ENCODE measurements at regions not wholly inside any gene's neighbourhood (a gene's known extent, or its start where the extent isn't known, plus 50 kb on each side); places are given as distances from the start of the nearest gene placed in this dataset.
A peak's percentile ranks its signal among the peaks of the same experiment; 100 is the strongest.

GRCh38 chr6:71529026-71529425, 240.4 kb downstream of the OGFRL1 start:
- no peak for DNase-seq (ENCODE audit: low spot score)

DNA sequence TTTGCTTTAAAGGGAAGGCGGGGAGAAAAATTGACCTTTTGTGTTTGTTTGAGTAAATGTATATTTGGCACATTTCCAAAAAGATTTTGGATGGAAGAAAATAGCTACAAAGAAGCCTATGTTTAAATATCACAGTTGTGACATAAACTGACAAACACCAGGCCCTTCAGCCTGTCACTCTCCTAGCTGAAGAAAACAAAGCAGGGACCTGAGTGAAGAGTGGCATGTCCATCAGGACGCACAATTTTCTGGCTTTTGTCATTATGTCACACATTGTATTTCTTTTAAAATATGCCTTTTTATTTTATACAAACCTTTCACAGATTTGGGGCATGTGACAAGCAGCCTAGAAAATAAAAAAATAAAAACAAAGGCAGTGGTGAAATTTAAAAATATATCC, 241.2 kb downstream of the OGFRL1 start:
- no peak for DNase-seq (ENCODE audit: low spot score)

DNA sequence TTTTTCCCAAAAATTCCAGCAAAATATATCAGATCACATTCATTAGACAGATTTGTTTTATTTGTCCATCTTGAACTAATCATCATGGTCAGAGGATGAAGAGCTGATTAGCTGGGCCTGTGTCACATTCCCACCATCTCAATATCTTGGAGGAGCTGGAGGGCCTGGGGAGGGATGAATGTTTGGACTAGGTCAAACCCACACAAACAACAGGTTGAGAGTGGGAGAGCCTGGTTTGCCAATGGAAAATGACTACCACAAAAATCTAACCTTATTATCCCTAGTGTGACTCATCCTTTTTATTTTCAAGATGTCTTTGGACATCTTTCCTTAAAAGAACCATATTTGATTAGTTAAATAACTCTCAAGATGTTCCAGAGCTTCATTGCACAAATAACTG, 242.4 kb downstream of the OGFRL1 start:
- no peak for DNase-seq (ENCODE audit: low spot score)

GRCh38 chr6:71531841-71532240, 243.2 kb downstream of the OGFRL1 start:
- DNase-seq (ENCODE audit: low spot score), result no peak

GRCh38 chr6:71533939-71534379, 245.3 kb downstream of the OGFRL1 start:
- DNase-seq (ENCODE audit: low spot score), result peak; percentile 20

DNA sequence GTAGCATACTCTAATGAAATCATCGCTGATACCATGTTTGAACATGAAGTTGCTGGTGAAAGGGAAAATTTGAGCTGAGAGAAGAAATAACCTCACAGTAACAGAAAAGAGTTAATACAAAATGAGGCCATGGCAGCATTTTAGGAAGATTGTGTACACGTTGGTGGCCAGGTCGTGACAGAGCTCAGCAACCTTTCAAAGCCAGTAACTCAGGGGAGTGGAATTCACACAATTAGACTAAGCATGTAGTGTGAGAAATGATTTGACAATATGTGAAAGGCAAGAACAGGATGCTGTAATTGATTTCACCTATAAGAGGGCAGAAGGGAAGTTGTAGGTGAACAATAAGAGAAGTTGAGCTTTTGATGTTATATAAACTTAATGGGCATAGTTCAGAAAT, 246.3 kb downstream of the OGFRL1 start:
- no peak for DNase-seq (ENCODE audit: low spot score)

DNA sequence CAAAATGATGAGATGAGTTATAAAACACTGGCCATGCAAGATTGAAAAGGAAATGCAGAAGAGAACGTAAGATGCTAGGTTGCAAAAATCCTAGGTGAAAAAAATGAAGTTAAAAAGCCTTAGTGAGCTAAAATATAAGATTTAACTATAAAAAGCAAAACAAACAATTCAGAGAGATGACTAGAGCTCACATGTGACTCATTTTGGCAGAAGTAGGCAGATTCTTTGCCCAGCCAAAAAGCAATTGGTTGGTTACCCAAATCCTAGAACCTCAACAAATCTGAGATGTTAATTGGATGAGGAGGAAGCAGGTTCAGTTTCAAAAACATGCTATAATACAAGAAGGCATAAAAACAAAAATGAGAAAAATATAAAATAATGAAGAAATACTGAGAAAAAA, 249.1 kb downstream of the OGFRL1 start:
- DNase-seq (ENCODE audit: low spot score), result no peak

- DNase-seq (ENCODE audit: low spot score), result no peak
These were observed 255.4 kb downstream of the OGFRL1 start for GRCh38 chr6:71544028-71544427.

DNA sequence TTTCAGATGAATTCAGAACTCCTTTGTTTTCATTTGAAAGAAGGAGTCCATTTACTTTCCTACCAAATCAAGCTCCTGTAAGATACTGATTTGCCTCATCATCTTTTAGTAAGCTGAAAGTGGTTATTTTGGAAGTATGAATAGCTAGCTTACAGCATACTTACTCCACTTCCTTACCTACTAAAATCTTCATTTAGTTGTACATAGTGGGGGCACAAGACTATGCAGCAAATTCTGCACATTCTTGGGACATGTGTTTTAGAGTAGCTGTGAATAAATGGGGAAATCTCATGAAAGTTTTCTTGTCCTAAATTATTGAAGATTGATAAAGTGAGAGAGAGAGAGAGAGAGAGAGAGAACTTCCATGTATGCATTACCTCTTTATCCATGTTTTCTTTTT, 256.3 kb downstream of the OGFRL1 start:
- DNase-seq (ENCODE audit: low spot score), result no peak

- no peak for DNase-seq (ENCODE audit: low spot score)
These were observed 257.3 kb downstream of the OGFRL1 start for GRCh38 chr6:71545905-71546304.

GRCh38 chr6:71551798-71552197, 263.2 kb downstream of the OGFRL1 start:
- DNase-seq (ENCODE audit: low spot score), result no peak

DNA sequence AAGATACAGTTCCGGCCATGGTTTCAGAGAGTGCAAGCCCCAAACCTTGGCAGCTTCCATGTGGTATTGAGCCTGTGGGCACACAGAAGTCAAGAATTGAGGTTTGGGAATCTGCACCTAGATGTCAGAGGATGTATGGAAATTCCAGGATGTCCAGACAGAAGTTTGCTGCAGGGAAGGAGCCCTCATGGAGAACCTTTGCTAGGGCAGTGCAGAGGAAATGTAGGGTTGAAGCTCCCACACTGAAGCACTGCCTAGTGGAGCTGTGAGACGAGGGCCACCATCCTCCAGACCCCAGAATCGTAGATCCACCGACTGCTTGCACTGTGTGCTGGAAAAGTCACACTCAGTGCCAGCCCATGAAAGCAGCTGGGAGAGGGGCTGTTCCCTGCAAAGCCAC, 267.5 kb downstream of the OGFRL1 start:
- no peak for DNase-seq (ENCODE audit: low spot score)

DNA sequence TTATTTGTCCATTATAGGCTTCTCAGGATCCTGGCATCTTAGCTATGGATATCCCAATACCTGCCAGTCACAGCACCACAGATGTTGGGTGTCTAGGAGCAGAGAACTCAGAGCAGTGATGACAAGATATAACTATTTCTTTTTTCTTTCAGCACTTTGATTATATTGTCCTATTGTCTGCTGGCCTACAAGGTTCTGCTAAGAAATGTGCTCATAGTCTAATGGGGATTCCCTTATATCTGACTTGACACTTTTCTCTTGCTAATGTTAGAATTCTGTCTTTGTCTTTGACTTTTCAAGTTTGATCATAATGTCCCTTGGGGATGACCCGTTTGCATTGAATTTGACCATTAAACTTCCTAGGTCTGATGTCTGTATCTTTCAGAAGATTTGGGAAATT, 270.4 kb downstream of the OGFRL1 start:
- no peak for DNase-seq (ENCODE audit: low spot score)

DNA sequence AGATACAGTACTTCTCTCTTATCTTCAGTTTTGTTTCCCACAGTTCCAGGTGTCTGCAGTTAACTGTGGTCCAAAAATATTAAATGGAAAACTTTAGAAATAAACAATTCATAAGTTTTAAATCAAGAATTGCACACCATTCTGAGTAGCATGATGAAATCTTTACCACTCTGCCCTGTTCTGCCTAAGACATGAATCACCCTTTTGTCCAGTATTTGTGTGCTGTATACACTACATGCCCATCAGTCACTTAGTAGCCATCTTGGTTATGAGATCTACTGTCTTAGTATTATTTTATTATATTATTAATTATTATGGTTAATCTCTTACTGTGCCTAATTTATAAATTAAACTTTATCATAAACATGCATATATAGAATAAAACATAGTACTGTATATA, 279.0 kb downstream of the OGFRL1 start:
- DNase-seq (ENCODE audit: low spot score), result no peak

- DNase-seq (ENCODE audit: low spot score), result no peak
These were observed 289.2 kb downstream of the OGFRL1 start for GRCh38 chr6:71577766-71578165.

GRCh38 chr6:71579902-71580301, 291.3 kb downstream of the OGFRL1 start:
- DNase-seq (ENCODE audit: low spot score), result no peak

DNA sequence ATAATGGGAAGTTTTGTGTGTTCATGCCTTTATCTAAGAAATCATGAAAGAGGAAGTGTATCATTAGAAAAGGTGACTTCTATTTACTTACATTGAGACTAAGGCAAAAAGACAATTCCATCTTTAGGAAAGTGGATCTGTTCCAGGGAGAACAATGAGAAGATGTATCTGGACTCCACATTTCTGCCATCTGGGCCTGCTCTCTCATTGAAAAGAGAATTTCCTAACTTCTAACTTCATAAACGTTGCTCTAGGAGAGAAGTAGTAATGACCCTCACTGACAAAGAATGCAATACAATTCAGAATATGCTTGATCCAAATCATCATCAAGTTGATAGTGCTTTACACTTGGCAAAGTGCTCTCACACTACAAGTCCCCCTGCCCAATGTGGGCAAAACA, 294.2 kb downstream of the OGFRL1 start:
- DNase-seq (ENCODE audit: low spot score), result no peak

- no peak for DNase-seq (ENCODE audit: low spot score)
These were observed 296.3 kb downstream of the OGFRL1 start for GRCh38 chr6:71584712-71585436.

DNA sequence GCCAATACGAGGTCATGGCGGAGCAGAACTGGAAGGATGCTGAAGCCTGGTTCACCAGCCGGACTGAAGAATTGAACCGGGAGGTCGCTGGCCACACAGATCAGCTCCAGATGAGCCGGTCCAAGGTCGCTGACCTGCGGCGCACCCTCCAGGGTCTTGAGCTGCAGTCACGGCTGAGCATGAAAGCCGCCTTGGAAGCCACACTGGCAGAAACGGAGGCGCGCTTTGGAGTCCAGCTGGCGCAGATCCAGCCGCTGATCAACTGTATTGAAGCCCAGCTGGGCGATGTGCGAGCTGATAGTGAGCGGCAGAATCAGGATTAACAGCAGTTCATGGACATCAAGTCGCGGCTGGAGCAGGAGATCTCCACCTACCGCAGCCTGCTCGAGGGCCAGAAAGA, 296.9 kb downstream of the OGFRL1 start:
- no peak for DNase-seq (ENCODE audit: low spot score)

DNA sequence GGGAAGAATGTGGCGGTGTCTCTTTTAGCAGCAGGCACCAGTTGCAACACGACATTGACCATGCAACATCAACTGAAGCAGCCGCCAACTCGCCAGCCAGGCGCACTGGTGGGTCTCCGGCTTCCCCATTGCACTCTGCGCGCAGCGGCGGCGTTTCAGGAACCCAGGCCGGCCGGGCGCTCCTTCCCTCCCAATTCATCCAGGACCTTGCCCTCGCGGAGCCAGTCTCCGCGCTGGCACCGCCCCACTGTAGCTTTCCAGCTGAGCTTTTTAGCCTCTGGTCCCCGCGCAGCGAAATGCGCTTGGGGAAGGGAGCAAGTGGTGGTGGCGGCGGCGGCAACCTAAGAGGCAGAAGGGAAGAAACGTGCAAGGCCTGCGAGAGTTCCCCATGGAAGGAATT, 297.9 kb upstream of the RIMS1 start:
- no peak for DNase-seq (ENCODE audit: low spot score)

DNA sequence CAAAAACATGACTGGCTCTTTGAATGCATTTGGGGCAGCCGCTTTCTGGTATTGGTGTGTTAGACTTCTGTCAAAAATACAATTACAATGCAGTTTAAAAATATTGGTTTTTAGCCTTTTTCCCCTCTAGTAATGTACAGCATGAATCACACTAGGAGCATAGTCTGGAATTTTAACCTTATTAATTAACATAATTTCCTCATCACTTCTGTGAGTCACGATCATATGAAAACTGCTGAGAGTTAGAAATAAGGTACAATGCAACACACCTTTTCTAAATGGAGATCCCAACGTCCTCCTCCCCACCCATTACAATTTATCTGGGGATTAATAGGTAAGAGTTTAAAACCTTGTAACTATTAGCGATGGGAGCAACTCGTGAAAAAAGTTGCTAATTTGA, 297.1 kb upstream of the RIMS1 start:
- no peak for DNase-seq (ENCODE audit: low spot score)

DNA sequence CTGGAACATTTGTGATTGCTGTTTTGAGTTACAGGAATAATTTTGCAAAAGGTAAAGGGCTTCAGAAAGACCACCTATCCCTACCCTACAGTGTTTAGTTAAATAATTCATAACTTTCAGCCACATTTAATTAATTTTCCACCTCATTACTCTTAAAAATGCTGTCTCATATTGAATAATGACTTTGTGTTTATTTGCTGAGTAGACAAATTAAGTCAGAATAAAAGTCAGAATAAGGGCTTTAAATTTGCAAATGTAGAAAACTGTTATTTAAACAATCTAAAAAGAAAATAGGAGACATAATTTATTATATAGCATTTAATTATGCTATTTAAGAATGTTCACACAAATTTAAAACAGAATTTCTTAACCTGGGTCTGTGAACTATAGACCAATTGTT, 293.7 kb upstream of the RIMS1 start:
- no peak for DNase-seq (ENCODE audit: low spot score)

GRCh38 chr6:71599359-71599758, 287.0 kb upstream of the RIMS1 start:
- DNase-seq (ENCODE audit: low spot score), result no peak

DNA sequence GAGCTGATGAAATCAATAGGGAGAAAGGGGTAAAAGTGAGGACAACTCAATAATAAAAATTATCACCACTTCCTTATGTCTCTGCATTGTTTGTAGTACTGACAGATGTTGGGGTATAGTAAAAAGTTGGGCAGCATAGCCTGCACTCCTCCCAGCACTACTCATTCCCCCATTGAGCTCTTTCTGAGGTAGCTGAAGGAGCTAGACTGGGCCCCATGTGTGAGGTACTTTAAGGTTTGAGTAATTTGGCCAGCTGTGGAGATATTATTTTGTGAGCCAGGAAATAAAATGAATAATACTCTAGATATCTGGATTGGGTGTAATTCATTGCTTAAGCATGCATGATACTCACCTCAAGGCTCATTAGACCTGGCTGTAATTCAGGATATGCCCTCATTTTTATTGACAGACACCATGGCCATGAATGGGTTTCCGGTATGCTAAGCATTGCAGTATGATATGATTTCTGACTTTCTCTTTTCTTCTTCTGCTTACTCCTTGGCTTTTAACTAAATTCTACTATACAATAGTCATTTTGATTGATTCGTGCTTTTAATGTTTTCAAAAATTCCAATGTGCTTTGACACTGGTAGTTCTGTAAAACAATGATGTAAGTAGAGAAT, 283.9 kb upstream of the RIMS1 start:
- peak; percentile 26 for DNase-seq (ENCODE audit: low spot score)

Data from iPS-NIHi11 (cell line).